ENCODE measurements at regions not wholly inside any gene's neighbourhood (a gene's known extent, or its start where the extent isn't known, plus 50 kb on each side); places are given as distances from the start of the nearest gene placed in this dataset.
"Not testable (repeated sequence)": the region's sequence is repeated elsewhere in the genome, so short reads cannot be mapped to it uniquely, and the experiment has no call there.

DNA sequence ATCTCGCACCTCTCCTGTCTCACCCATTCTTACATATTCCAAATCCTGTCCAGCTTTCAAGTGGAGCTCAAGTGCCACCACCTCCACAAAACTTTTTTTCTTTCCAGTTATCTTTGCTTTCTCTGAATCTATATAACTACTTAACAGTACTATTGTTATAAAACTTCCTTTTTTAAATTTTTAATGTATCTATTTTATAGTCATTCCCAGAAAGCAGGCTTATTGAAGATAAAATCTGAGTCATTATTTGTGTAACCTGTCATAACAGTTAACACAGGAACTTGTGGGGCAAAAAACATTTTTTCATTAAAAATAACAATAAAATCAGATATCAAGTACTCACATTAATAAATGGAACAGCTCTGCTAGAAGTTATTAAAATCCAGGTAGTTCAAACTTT, 73.3 kb upstream of the ALCAM start:
- intact Hi-C loops (cut with micrococcal nuclease): no loop called here
- Mint-ChIP-seq H3K4me3 (ENCODE audit: low read depth) (no peak overlapping the region), H3K27me3 (ENCODE audit: low read depth) (no peaks in the 10 kb centered on the region), H3K36me3 (ENCODE audit: low read depth) (no peaks in the 10 kb centered on the region), H3K9me3 (no peaks in the 10 kb centered on the region), H3K27ac (no peak overlapping the region), H3K4me1 (ENCODE audit: low read depth) (no peaks in the 10 kb centered on the region)
- no peak for DNase-seq (ENCODE audit: low spot score)

GRCh38 chr3:105296182-105296822, 70.4 kb upstream of the ALCAM start:
- DNase-seq (ENCODE audit: low spot score); H3K9me3 Mint-ChIP-seq; H3K4me3 Mint-ChIP-seq (ENCODE audit: low read depth); H3K36me3 Mint-ChIP-seq (ENCODE audit: low read depth); H3K4me1 Mint-ChIP-seq (ENCODE audit: low read depth); H3K27me3 Mint-ChIP-seq (ENCODE audit: low read depth); intact Hi-C loops (cut with micrococcal nuclease); H3K27ac Mint-ChIP-seq: not testable (repeated sequence)

DNA sequence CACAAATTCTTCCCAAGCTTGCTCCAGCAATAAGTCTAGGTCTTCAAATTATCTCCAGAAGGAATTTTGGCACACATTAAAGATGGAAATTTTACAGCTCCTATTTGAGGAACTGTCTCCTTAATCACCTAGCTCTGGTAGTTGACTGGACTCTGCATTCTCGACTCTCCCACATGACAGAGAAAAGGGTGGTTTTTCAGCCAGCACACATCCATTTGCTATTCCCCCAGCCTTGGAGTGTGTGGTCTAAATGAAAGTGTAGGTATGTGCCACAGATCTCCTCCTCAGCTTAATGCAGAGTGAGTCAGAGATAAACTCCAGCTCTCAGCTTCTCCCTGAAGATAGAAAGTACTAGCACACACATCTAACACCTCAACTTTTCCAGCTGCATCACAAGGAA, 62.2 kb upstream of the ALCAM start:
- Mint-ChIP-seq H3K27me3 (ENCODE audit: low read depth) (no peaks in the 10 kb centered on the region), H3K4me3 (ENCODE audit: low read depth) (no peak overlapping the region), H3K9me3 (peaks cover 15% of the 10 kb centered on the region), H3K36me3 (ENCODE audit: low read depth) (no peaks in the 10 kb centered on the region), H3K27ac (no peak overlapping the region), H3K4me1 (ENCODE audit: low read depth) (no peaks in the 10 kb centered on the region)
- intact Hi-C loops (cut with micrococcal nuclease): no loop called here
- DNase-seq (ENCODE audit: low spot score): no peak

DNA sequence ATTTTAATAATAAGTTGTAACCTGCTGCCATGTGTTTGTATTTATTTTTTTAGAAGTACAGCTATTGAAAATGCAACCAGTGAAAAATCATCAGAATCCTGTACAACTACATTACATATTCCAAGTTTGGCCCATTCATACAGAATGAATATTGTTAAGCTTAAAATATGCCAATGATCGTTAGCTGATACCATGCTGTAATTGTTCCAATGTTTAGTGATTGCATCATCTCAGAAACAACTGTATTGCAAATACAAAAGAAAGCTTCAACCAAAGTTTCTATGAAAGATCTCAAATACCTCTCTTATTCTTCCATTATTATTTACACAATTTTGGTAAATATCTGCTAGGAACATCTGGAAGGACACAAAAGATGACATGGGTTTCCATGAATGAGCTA, 51.6 kb upstream of the ALCAM start:
- H3K4me3 Mint-ChIP-seq (ENCODE audit: low read depth): no peak overlapping the region
- H3K27me3 Mint-ChIP-seq (ENCODE audit: low read depth): peaks cover 2% of the 10 kb centered on the region
- no peaks in the 10 kb centered on the region for H3K36me3 Mint-ChIP-seq (ENCODE audit: low read depth)
- intact Hi-C loops (cut with micrococcal nuclease): no loop called here
- H3K27ac Mint-ChIP-seq: no peak overlapping the region
- H3K4me1 Mint-ChIP-seq (ENCODE audit: low read depth): no peaks in the 10 kb centered on the region
- no peaks in the 10 kb centered on the region for H3K9me3 Mint-ChIP-seq
- DNase-seq (ENCODE audit: low spot score): no peak

DNA sequence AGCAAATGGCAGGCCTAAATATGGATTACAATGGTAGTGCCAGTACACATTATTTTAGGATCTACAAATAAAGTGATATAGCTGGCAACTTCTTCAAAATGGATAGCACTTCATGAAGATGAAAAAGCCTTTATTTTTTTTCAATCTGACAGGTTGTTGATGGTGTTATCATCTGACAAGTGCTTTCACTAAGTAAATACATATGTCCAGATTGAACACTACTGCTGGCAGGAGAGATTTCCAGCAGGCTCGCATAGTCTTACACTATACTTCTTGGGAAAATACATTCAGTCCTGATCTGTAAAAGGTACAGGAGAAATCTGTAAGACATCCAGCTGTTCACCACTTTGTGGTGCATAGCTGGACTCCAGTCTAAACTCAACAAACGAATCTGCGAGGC, 50.9 kb upstream of the ALCAM start:
- Mint-ChIP-seq H3K27ac (no peak overlapping the region), H3K9me3 (no peaks in the 10 kb centered on the region), H3K36me3 (ENCODE audit: low read depth) (no peaks in the 10 kb centered on the region), H3K4me1 (ENCODE audit: low read depth) (no peaks in the 10 kb centered on the region), H3K4me3 (ENCODE audit: low read depth) (no peak overlapping the region), H3K27me3 (ENCODE audit: low read depth) (peaks cover 2% of the 10 kb centered on the region)
- DNase-seq (ENCODE audit: low spot score): no peak
- intact Hi-C loops (cut with micrococcal nuclease): no loop called here

- Mint-ChIP-seq H3K36me3 (ENCODE audit: low read depth) (no peaks in the 10 kb centered on the region), H3K27me3 (ENCODE audit: low read depth) (peaks cover 2% of the 10 kb centered on the region), H3K27ac (no peak overlapping the region), H3K9me3 (no peaks in the 10 kb centered on the region), H3K4me1 (ENCODE audit: low read depth) (no peaks in the 10 kb centered on the region), H3K4me3 (ENCODE audit: low read depth) (no peak overlapping the region)
- intact Hi-C loops (cut with micrococcal nuclease): no loop called here
- DNase-seq (ENCODE audit: low spot score): no peak
Measured at GRCh38 chr3:105316331-105316730, 50.4 kb upstream of the ALCAM start.

All from activated T-helper 2 cell treated with anti-CD3 and anti-CD28 coated beads, Interferon-gamma antibody, Interleukin-2, Interleukin-4, amounts not matched to agents 10 μg/mL and 5 μg/mL and 100 μg/mL, durations not matched to agents 14 hours and 24 hours and 36 hours (primary cell).